Small intestine (tissue), 7 donors: ENCODE measurements at regions not wholly inside any gene's neighbourhood (a gene's known extent, or its start where the extent isn't known, plus 50 kb on each side); places are given as distances from the start of the nearest gene placed in this dataset.

Experiments used
- DNase-seq, 2 donors: peaks; one replicate each; pipeline versions ENCODE4 v3.0.0 to v3.0.0-alpha.2; 2013
- FAIRE-seq: peaks from 2 replicates; lab custom pipeline; 2012; peaks lifted over from hg19 to GRCh38; lab: Jason Lieb, UNC
- H3K27ac ChIP-seq, 3 donors: one replicate each; pipeline ENCODE4 v1.5.1; 2013; ENCODE audit warnings: low read length in 2 of 3, mild to moderate bottlenecking in 2 of 3, control low read depth in 1 of 3, inconsistent platforms in 1 of 3, low read depth in 1 of 3, moderate library complexity in 1 of 3
- H3K27me3 ChIP-seq, 3 donors: one replicate each; pipeline ENCODE4 v1.6.1; 2013; ENCODE audit warnings: low read length in 3 of 3, inconsistent platforms in 1 of 3; ENCODE audit not compliant: control insufficient read depth in 3 of 3, insufficient read depth in 3 of 3
- H3K36me3 ChIP-seq, 3 donors: one replicate each; pipeline ENCODE4 v1.6.1; 2013; ENCODE audit warnings: low read length in 3 of 3, inconsistent platforms in 1 of 3, low read depth in 1 of 3, mild to moderate bottlenecking in 1 of 3, moderate library complexity in 1 of 3; ENCODE audit not compliant: control insufficient read depth in 3 of 3, insufficient read depth in 2 of 3
- H3K4me1 ChIP-seq, 3 donors: one replicate each; pipeline ENCODE4 v1.6.1; 2013; ENCODE audit warnings: low read length in 2 of 3, inconsistent platforms in 1 of 3, low read depth in 1 of 3, mild to moderate bottlenecking in 1 of 3, moderate library complexity in 1 of 3; ENCODE audit not compliant: control insufficient read depth in 3 of 3, insufficient read depth in 2 of 3
- H3K4me3 ChIP-seq, 3 donors: one replicate each; pipeline ENCODE4 v1.5.1; 2013; ENCODE audit warnings: low read length in 3 of 3, control low read depth in 1 of 3, inconsistent platforms in 1 of 3, low read depth in 1 of 3, mild to moderate bottlenecking in 1 of 3, moderate library complexity in 1 of 3
- H3K9me3 ChIP-seq, 2 donors: one replicate each; pipeline ENCODE4 v1.6.1; 2013; ENCODE audit warnings: low read depth in 1 of 2, low read length in 1 of 2; ENCODE audit not compliant: control insufficient read depth in 2 of 2, insufficient read depth in 1 of 2
- WGBS, 3 donors: extraction: QIAGEN DNeasy Blood & Tissue Kit; methylation state at CpG; one replicate each; pipeline ENCODE4 v1.1.7; 2013; 5-methylcytosine and 5-hydroxymethylcytosine counted together
- donor health status: healthy with polysubstance abuse.
- donor health status: control.
- donor health status: control.
- donor health status: Bipolar disorder and iron deficiency.
- donor health status: healthy.

GRCh38 chr2:52369178-52369577 lies 1337.2 kb upstream of the NRXN1 start:
- no peak for FAIRE-seq
- WGBS, 3 donors, result 83 to 93% (median 86%) methylated on average over 2 of the region's 2 CpGs

GRCh38 chr2:52368141-52368540 lies 1336.2 kb upstream of the NRXN1 start:
- Histone ChIP-seq H3K4me3 (no peak overlapping the region), H3K9me3 (peaks cover 0 to 4% of the 10 kb centered on the region in 2 donors), H3K27me3 (no peaks in the 10 kb centered on the region), H3K27ac (no peak overlapping the region), H3K4me1 (no peaks in the 10 kb centered on the region), H3K36me3 (no peaks in the 10 kb centered on the region)
- FAIRE-seq, result no peak
- no peak for DNase-seq

More at GRCh38 chr2:52369178-52369577, 1337.2 kb upstream of the NRXN1 start:
- no peak overlapping the region for H3K27ac ChIP-seq
- DNase-seq, result no peak
- no peaks in the 10 kb centered on the region for H3K4me1 ChIP-seq
- no peaks in the 10 kb centered on the region for H3K27me3 ChIP-seq
- peaks cover 0 to under 1% of the 10 kb centered on the region in 2 donors for H3K9me3 ChIP-seq
- H3K4me3 ChIP-seq, result no peak overlapping the region
- H3K36me3 ChIP-seq, result no peaks in the 10 kb centered on the region

GRCh38 chr2:52365946-52366345 lies 1334.0 kb upstream of the NRXN1 start:
- FAIRE-seq (no peak), DNase-seq (no peak)
- Histone ChIP-seq H3K27ac (no peak overlapping the region), H3K27me3 (no peaks in the 10 kb centered on the region), H3K4me1 (no peaks in the 10 kb centered on the region), H3K4me3 (no peak overlapping the region), H3K36me3 (no peaks in the 10 kb centered on the region), H3K9me3 (peaks cover 0 to 4% of the 10 kb centered on the region in 2 donors)
- 73 to 91% (median 82%) methylated on average over 2 of the region's 2 CpGs for WGBS, 3 donors

GRCh38 chr2:52356556-52356955 lies 1324.6 kb upstream of the NRXN1 start:
- H3K9me3 ChIP-seq, result peaks cover 3 to 14% of the 10 kb centered on the region in 2 donors
- H3K4me1 ChIP-seq, result no peaks in the 10 kb centered on the region
- FAIRE-seq, result no peak
- 34 to 56% (median 49%) methylated on average over 2 of the region's 2 CpGs for WGBS, 3 donors
- H3K27ac ChIP-seq, result no peak overlapping the region
- no peaks in the 10 kb centered on the region for H3K36me3 ChIP-seq
- H3K4me3 ChIP-seq, result no peak overlapping the region
- no peaks in the 10 kb centered on the region for H3K27me3 ChIP-seq
- DNase-seq, result no peak

- Histone ChIP-seq H3K4me3 (no peak overlapping the region), H3K9me3 (no peaks in the 10 kb centered on the region), H3K4me1 (no peaks in the 10 kb centered on the region), H3K36me3 (no peaks in the 10 kb centered on the region), H3K27ac (no peak overlapping the region), H3K27me3 (no peaks in the 10 kb centered on the region)
- no peak for DNase-seq
- 27 to 69% (median 34%) methylated on average over 2 of the region's 2 CpGs for WGBS, 3 donors
- no peak for FAIRE-seq
Observed at GRCh38 chr2:52347292-52347691, 1315.4 kb upstream of the NRXN1 start.

- WGBS, 3 donors, result 76 to 79% (median 79%) methylated on average over 4 of the region's 4 CpGs
- Histone ChIP-seq H3K9me3 (no peaks in the 10 kb centered on the region), H3K4me3 (no peak overlapping the region), H3K27me3 (no peaks in the 10 kb centered on the region), H3K36me3 (no peaks in the 10 kb centered on the region), H3K4me1 (no peaks in the 10 kb centered on the region), H3K27ac (no peak overlapping the region)
- FAIRE-seq (no peak), DNase-seq (no peak)
Observed at GRCh38 chr2:52345676-52346075, 1313.7 kb upstream of the NRXN1 start.

- H3K4me3 ChIP-seq, result no peak overlapping the region
- DNase-seq, result no peak
- H3K27me3 ChIP-seq, result no peaks in the 10 kb centered on the region
- FAIRE-seq, result no peak
- H3K9me3 ChIP-seq, result no peaks in the 10 kb centered on the region
- H3K36me3 ChIP-seq, result no peaks in the 10 kb centered on the region
- H3K27ac ChIP-seq, result no peak overlapping the region
- no peaks in the 10 kb centered on the region for H3K4me1 ChIP-seq
Observed at GRCh38 chr2:52345082-52345481, 1313.2 kb upstream of the NRXN1 start.

GRCh38 chr2:52343706-52344266 lies 1311.9 kb upstream of the NRXN1 start:
- DNase-seq, result no peak
- 68 to 87% (median 84%) methylated on average over 2 of the region's 2 CpGs for WGBS, 3 donors
- no peaks in the 10 kb centered on the region for H3K9me3 ChIP-seq
- no peaks in the 10 kb centered on the region for H3K27me3 ChIP-seq
- no peak overlapping the region for H3K27ac ChIP-seq
- H3K4me1 ChIP-seq, result no peaks in the 10 kb centered on the region
- FAIRE-seq, result no peak
- no peaks in the 10 kb centered on the region for H3K36me3 ChIP-seq
- no peak overlapping the region for H3K4me3 ChIP-seq

- no peak overlapping the region for H3K27ac ChIP-seq
- no peaks in the 10 kb centered on the region for H3K9me3 ChIP-seq
- no peaks in the 10 kb centered on the region for H3K4me1 ChIP-seq
- H3K27me3 ChIP-seq, result no peaks in the 10 kb centered on the region
- DNase-seq, result no peak
- H3K4me3 ChIP-seq, result no peak overlapping the region
- WGBS, 3 donors, result 63 to 90% (median 85%) methylated on average over 1 of the region's 1 CpG
- H3K36me3 ChIP-seq, result no peaks in the 10 kb centered on the region
- FAIRE-seq, result no peak
Observed at GRCh38 chr2:52343010-52343409, 1311.1 kb upstream of the NRXN1 start.
